ENCODE measurements at regions not wholly inside any gene's neighbourhood (a gene's known extent, or its start where the extent isn't known, plus 50 kb on each side); places are given as distances from the start of the nearest gene placed in this dataset.

DNA sequence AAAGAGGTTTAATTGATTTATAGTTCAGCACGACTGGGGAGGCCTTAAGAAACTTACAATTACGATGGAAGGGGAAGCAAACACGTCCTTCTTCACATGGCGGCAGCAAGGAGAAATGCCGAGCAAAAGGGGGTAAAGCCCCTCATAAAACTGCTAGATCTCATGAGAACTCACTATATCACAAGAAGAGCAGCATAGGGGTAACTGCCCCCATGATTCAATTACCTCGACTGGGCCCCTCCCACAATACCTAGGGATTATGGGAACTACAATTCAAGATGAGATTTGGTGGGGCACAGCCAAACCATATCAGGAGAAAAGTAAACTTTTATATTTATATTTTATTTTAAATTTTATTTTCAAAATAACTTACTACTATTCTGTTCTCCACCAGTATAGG lies 272.0 kb downstream of the MYCN start:
- no peak overlapping the region for H3K4me3 ChIP-seq (ENCODE audit: low read depth, low read length)
- TF ChIP-seq CTCF (IDR thresholded peaks at IDR 0.05; ENCODE audit: control insufficient read depth, extremely low read depth, insufficient read depth) = no peak
- no peak for DNase-seq (ENCODE audit: low read depth)

- no peak for DNase-seq (ENCODE audit: low read depth)
- no peak overlapping the region for H3K4me3 ChIP-seq (ENCODE audit: low read depth, low read length)
- TF ChIP-seq CTCF (IDR thresholded peaks at IDR 0.05; ENCODE audit: control insufficient read depth, extremely low read depth, insufficient read depth) = no peak
Observed at GRCh38 chr2:16211341-16211740, 271.0 kb downstream of the MYCN start.

DNA sequence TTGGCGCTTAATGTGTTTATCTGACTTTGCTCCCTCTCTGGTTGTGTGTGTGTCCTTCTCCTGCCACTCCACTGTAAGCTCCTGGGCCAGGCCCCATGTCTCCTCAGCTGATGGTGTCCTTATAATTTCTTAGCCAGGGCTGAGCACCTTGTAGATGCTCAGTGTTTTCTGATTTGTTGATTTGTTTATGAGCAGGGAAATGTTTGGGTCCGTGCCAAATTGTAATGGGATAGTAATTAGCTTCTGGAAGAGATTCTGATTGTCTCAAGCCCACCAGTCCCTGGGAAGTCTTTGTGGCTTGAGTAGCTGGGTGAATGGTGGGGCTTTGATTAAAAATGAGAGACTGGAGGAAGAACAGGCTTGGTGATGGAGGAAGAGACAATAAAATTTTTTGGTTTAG lies 270.5 kb downstream of the MYCN start:
- no peak for TF ChIP-seq CTCF (IDR thresholded peaks at IDR 0.05; ENCODE audit: control insufficient read depth, extremely low read depth, insufficient read depth)
- no peak for DNase-seq (ENCODE audit: low read depth)
- no peak overlapping the region for H3K4me3 ChIP-seq (ENCODE audit: low read depth, low read length)

DNA sequence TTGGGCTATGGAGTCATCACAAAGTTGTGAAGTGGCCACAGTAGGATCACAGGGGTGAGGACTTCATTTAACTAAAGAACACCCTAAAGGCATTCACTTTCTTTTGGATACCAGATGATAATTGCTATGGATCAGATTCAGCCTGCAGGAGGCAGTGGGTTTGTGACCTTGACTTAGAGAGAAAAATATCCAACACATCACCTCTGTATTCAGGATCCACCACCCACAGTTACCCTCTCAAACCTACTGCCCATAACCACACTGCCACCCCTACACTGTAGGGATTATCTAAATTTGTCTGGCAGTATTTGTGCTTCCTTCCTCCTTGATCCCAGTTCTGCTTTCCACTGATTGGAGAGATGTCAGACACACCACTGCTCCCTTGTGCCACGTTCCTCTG lies 269.4 kb downstream of the MYCN start:
- no peak for DNase-seq (ENCODE audit: low read depth)
- TF ChIP-seq CTCF (IDR thresholded peaks at IDR 0.05; ENCODE audit: control insufficient read depth, extremely low read depth, insufficient read depth) = no peak
- H3K4me3 ChIP-seq (ENCODE audit: low read depth, low read length) = no peak overlapping the region

GRCh38 chr2:16208921-16209320 lies 268.6 kb downstream of the MYCN start:
- no peak for DNase-seq (ENCODE audit: low read depth)
- no peak for TF ChIP-seq CTCF (IDR thresholded peaks at IDR 0.05; ENCODE audit: control insufficient read depth, extremely low read depth, insufficient read depth)
- H3K4me3 ChIP-seq (ENCODE audit: low read depth, low read length) = no peak overlapping the region

GRCh38 chr2:16208241-16208797 lies 268.0 kb downstream of the MYCN start:
- DNase-seq (ENCODE audit: low read depth) = no peak
- no peak overlapping the region for H3K4me3 ChIP-seq (ENCODE audit: low read depth, low read length)
- no peak for TF ChIP-seq CTCF (IDR thresholded peaks at IDR 0.05; ENCODE audit: control insufficient read depth, extremely low read depth, insufficient read depth)

- TF ChIP-seq CTCF (IDR thresholded peaks at IDR 0.05; ENCODE audit: control insufficient read depth, extremely low read depth, insufficient read depth) = no peak
- no peak overlapping the region for H3K4me3 ChIP-seq (ENCODE audit: low read depth, low read length)
- no peak for DNase-seq (ENCODE audit: low read depth)
Observed at GRCh38 chr2:16207611-16208010, 267.3 kb downstream of the MYCN start.

Data from LNCaP clone FGC (cell line).